ENCODE measurements at regions not wholly inside any gene's neighbourhood (a gene's known extent, or its start where the extent isn't known, plus 50 kb on each side); places are given as distances from the start of the nearest gene placed in this dataset.

DNA sequence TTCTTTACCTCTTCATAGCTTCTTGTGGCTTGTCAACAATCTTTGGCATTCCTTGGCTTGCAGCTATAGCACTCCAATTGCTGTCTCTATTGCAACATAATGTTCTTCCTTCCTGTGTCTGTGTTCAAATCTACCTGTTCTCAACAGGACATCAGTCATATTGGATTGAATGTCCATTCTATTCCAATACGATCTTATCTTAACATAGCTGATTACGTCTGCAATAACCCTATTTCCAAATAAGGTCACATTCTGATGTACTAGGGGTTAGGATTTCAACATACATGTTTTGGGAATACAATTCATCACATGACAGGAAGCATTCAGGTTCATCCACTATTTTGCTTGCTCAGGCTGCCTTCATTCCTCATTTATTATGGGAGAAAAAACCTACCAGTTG, 684.4 kb upstream of the CITED2 start:
- TF ChIP-seq POLR2A (IDR thresholded peaks at IDR 0.05) (no peak), POLR2AphosphoS5 (IDR thresholded peaks at IDR 0.05) (no peak)
- TF ChIP-seq, protein P1, sequence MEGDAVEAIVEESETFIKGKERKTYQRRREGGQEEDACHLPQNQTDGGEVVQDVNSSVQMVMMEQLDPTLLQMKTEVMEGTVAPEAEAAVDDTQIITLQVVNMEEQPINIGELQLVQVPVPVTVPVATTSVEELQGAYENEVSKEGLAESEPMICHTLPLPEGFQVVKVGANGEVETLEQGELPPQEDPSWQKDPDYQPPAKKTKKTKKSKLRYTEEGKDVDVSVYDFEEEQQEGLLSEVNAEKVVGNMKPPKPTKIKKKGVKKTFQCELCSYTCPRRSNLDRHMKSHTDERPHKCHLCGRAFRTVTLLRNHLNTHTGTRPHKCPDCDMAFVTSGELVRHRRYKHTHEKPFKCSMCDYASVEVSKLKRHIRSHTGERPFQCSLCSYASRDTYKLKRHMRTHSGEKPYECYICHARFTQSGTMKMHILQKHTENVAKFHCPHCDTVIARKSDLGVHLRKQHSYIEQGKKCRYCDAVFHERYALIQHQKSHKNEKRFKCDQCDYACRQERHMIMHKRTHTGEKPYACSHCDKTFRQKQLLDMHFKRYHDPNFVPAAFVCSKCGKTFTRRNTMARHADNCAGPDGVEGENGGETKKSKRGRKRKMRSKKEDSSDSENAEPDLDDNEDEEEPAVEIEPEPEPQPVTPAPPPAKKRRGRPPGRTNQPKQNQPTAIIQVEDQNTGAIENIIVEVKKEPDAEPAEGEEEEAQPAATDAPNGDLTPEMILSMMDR (IDR thresholded peaks at IDR 0.05), result no peak
